GM23338 (cell line): ENCODE measurements at regions not wholly inside any gene's neighbourhood (a gene's known extent, or its start where the extent isn't known, plus 50 kb on each side); places are given as distances from the start of the nearest gene placed in this dataset.

Source experiments
- CREB1 ChIP-seq: fragments of 250-450 bp; sonication (Bioruptor Pico); IDR thresholded peaks from 2 replicates; pipeline ENCODE4 v1.5.0; 2020; ENCODE audit warnings: low read depth, mild to moderate bottlenecking, moderate library complexity
- ETS1 ChIP-seq: IDR thresholded peaks from 2 replicates; pipeline ENCODE4 v1.6.1; 2016; ENCODE audit warnings: antibody characterized with exemption
- EZH2 ChIP-seq: fragments of 200-600 bp; sonication (generic); IDR thresholded peaks from one replicate; pipeline ENCODE4 v1.8.0; 2017; ENCODE audit warnings: antibody characterized with exemption, mild to moderate bottlenecking, low read depth; ENCODE audit not compliant: unreplicated experiment
- EZH2phosphoT487 ChIP-seq: fragments of 200-600 bp; sonication (generic); IDR thresholded peaks from one replicate; pipeline ENCODE4 v1.8.1; 2018; ENCODE audit warnings: antibody characterized with exemption; ENCODE audit not compliant: unreplicated experiment
- JUNB ChIP-seq: IDR thresholded peaks from one replicate; pipeline ENCODE4 v1.6.1; 2016; ENCODE audit warnings: antibody characterized with exemption; ENCODE audit not compliant: unreplicated experiment
- POLR2AphosphoS5 ChIP-seq: IDR thresholded peaks from 2 replicates; pipeline ENCODE4 v1.6.1; 2016; ENCODE audit warnings: antibody characterized with exemption, low read depth
- REST ChIP-seq: IDR thresholded peaks from one replicate; pipeline ENCODE4 v1.6.1; 2018; ENCODE audit warnings: antibody characterized with exemption; ENCODE audit not compliant: unreplicated experiment
- STAT1 ChIP-seq: IDR thresholded peaks from one replicate; pipeline ENCODE4 v1.6.1; 2016; ENCODE audit warnings: antibody characterized with exemption; ENCODE audit not compliant: unreplicated experiment
- TF ChIP-seq, protein P1 (sequence below), 2 experiments: fragments of 200-600 bp in 1 of 2; sonication (generic) in 1 of 2; conservative IDR thresholded peaks; 2 replicates each; pipeline versions ENCODE4 v1.5.1 to v1.6.1; 2016 to 2017; ENCODE audit warnings: antibody characterized with exemption in 2 of 2, low read depth in 2 of 2, mild to moderate bottlenecking in 2 of 2, moderate library complexity in 1 of 2

DNA sequence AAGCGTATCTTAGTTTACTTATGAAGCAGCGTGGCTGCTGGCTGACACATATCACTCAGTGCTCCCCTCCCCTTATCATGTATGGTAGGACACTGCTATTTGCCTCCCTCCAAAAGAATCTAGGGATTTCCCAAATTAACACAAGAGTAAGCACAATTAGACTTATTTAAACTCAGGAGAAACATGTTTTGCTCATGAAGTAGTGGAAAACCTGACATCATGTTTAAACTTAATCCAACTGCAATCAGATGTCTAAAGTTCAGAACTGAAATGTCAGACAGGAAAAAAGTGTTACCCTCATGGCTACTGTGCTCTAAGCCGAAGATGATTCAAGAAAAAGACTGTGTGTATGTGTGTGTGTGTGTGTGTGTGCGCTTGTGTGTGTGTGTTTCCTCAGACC is 324.1 kb upstream of the TNC start:
- TF ChIP-seq EZH2phosphoT487 (no peak), EZH2 (no peak), ETS1 (no peak), POLR2AphosphoS5 (no peak), CREB1 (CRISPR knock-in tag) (no peak), JUNB (no peak), REST (no peak), STAT1 (no peak)
- TF ChIP-seq, protein P1, sequence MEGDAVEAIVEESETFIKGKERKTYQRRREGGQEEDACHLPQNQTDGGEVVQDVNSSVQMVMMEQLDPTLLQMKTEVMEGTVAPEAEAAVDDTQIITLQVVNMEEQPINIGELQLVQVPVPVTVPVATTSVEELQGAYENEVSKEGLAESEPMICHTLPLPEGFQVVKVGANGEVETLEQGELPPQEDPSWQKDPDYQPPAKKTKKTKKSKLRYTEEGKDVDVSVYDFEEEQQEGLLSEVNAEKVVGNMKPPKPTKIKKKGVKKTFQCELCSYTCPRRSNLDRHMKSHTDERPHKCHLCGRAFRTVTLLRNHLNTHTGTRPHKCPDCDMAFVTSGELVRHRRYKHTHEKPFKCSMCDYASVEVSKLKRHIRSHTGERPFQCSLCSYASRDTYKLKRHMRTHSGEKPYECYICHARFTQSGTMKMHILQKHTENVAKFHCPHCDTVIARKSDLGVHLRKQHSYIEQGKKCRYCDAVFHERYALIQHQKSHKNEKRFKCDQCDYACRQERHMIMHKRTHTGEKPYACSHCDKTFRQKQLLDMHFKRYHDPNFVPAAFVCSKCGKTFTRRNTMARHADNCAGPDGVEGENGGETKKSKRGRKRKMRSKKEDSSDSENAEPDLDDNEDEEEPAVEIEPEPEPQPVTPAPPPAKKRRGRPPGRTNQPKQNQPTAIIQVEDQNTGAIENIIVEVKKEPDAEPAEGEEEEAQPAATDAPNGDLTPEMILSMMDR (conservative IDR thresholded peaks at IDR 0.05; ENCODE audit: low read depth in 2 of 2) = no peak
